ENCODE measurements at regions not wholly inside any gene's neighbourhood (a gene's known extent, or its start where the extent isn't known, plus 50 kb on each side); places are given as distances from the start of the nearest gene placed in this dataset.
"Not testable (repeated sequence)": the region's sequence is repeated elsewhere in the genome, so short reads cannot be mapped to it uniquely, and the experiment has no call there.

DNA sequence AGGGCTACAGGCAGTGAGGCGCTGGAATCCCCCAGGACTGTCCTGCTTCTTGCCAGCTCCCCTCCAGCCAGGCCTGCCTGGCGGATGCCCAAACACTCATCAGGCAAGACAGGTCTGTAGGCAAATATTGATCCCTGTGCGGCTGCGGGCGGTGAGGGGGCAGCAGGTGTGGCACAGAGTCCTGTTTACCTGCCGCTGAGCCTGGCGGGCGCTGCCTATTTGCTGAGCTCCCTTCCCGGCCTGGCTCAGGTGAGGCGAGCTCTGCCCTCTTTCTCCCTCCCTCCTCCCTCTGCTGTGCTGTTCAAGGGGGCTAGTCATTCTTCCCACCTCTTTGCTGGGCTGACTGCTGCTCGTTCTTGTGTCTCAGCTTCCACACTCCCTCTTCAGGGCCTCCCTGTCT lies 71.5 kb downstream of the PROP1 start:
- TF ChIP-seq, protein P1, sequence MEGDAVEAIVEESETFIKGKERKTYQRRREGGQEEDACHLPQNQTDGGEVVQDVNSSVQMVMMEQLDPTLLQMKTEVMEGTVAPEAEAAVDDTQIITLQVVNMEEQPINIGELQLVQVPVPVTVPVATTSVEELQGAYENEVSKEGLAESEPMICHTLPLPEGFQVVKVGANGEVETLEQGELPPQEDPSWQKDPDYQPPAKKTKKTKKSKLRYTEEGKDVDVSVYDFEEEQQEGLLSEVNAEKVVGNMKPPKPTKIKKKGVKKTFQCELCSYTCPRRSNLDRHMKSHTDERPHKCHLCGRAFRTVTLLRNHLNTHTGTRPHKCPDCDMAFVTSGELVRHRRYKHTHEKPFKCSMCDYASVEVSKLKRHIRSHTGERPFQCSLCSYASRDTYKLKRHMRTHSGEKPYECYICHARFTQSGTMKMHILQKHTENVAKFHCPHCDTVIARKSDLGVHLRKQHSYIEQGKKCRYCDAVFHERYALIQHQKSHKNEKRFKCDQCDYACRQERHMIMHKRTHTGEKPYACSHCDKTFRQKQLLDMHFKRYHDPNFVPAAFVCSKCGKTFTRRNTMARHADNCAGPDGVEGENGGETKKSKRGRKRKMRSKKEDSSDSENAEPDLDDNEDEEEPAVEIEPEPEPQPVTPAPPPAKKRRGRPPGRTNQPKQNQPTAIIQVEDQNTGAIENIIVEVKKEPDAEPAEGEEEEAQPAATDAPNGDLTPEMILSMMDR (IDR thresholded peaks at IDR 0.05; ENCODE audit: low read depth, low read length), result not testable (repeated sequence)
- TF ChIP-seq EZH2phosphoT487 (IDR thresholded peaks at IDR 0.05; ENCODE audit: low read depth), result not testable (repeated sequence)
